ENCODE measurements at regions not wholly inside any gene's neighbourhood (a gene's known extent, or its start where the extent isn't known, plus 50 kb on each side); places are given as distances from the start of the nearest gene placed in this dataset.

DNA sequence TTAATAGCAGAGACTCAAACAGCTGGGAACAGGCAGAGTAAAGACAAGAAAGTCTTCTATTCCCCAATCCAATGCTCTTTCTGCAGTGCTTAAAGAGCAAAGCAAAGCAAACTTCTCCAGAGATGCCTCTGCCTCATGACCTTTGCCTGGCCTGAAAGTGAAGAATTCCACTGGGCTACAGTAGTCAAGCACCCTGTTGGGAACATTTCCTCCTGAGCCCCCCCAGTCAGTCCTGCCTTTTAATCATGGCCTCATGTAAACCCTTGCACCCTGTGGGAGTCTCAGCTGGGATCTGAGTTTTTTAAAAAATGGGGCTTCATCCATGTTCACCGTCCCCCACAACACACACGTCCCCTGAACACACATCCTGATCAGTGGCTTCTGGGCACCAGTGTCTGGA, 62.7 kb upstream of the TSPAN11 start:
- TF ChIP-seq, protein P1, sequence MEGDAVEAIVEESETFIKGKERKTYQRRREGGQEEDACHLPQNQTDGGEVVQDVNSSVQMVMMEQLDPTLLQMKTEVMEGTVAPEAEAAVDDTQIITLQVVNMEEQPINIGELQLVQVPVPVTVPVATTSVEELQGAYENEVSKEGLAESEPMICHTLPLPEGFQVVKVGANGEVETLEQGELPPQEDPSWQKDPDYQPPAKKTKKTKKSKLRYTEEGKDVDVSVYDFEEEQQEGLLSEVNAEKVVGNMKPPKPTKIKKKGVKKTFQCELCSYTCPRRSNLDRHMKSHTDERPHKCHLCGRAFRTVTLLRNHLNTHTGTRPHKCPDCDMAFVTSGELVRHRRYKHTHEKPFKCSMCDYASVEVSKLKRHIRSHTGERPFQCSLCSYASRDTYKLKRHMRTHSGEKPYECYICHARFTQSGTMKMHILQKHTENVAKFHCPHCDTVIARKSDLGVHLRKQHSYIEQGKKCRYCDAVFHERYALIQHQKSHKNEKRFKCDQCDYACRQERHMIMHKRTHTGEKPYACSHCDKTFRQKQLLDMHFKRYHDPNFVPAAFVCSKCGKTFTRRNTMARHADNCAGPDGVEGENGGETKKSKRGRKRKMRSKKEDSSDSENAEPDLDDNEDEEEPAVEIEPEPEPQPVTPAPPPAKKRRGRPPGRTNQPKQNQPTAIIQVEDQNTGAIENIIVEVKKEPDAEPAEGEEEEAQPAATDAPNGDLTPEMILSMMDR (IDR thresholded peaks at IDR 0.05; ENCODE audit: poor library complexity): no peak
- TF ChIP-seq EZH2phosphoT487 (IDR thresholded peaks at IDR 0.05; ENCODE audit: low read depth, severe bottlenecking, unreplicated experiment): no peak
- TF ChIP-seq EZH2 (IDR thresholded peaks at IDR 0.05; ENCODE audit: borderline replicate concordance): no peak

All from hepatocyte (in vitro differentiated cells).